Endodermal cell (in vitro differentiated cells): ENCODE measurements at regions not wholly inside any gene's neighbourhood (a gene's known extent, or its start where the extent isn't known, plus 50 kb on each side); places are given as distances from the start of the nearest gene placed in this dataset.

Experiments used
- DNase-seq: peaks from one replicate; pipeline ENCODE4 v3.0.0-alpha.2; 2017
- H3K27ac ChIP-seq: 2 replicates; pipeline ENCODE4 v1.5.1; 2013; ENCODE audit warnings: mild to moderate bottlenecking, low read depth, low read length, moderate library complexity
- H3K27me3 ChIP-seq: 2 replicates; pipeline ENCODE4 v1.6.1; 2013; ENCODE audit warnings: mild to moderate bottlenecking, low read length, moderate library complexity; ENCODE audit not compliant: insufficient read depth, control insufficient read depth, poor library complexity, severe bottlenecking
- H3K36me3 ChIP-seq: 2 replicates; pipeline ENCODE4 v1.7.0; 2013; ENCODE audit warnings: mild to moderate bottlenecking, low read length, moderate library complexity; ENCODE audit not compliant: control insufficient read depth, insufficient read depth
- H3K4me1 ChIP-seq: one replicate; pipeline ENCODE4 v1.7.0; 2013; ENCODE audit warnings: low read length; ENCODE audit not compliant: control insufficient read depth, insufficient read depth
- H3K4me3 ChIP-seq: 2 replicates; pipeline ENCODE4 v1.5.1; 2013; ENCODE audit warnings: mild to moderate bottlenecking, low read length, moderate library complexity
- H3K9ac ChIP-seq: 2 replicates; pipeline ENCODE4 v1.6.1; 2013; ENCODE audit warnings: mild to moderate bottlenecking, low read length, moderate library complexity; ENCODE audit not compliant: poor library complexity, severe bottlenecking; ENCODE audit errors: extremely low read depth
- H3K9me3 ChIP-seq: 2 replicates; pipeline ENCODE4 v1.6.1; 2013; ENCODE audit warnings: mild to moderate bottlenecking, low read length, moderate library complexity; ENCODE audit not compliant: control insufficient read depth
- H3K27ac Mint-ChIP-seq: 2 replicates; pipeline ENCODE4 v1.8.0; 2020; ENCODE audit warnings: mixed read lengths
- H3K27me3 Mint-ChIP-seq: 2 replicates; pipeline ENCODE4 v1.8.0; 2021; ENCODE audit warnings: mild to moderate bottlenecking, mixed read lengths; ENCODE audit not compliant: insufficient read depth
- H3K36me3 Mint-ChIP-seq: 2 replicates; pipeline ENCODE4 v1.8.0; 2020; ENCODE audit warnings: low read depth, mixed read lengths
- H3K4me1 Mint-ChIP-seq: 2 replicates; pipeline ENCODE4 v1.8.0; 2020; ENCODE audit warnings: mixed read lengths
- H3K4me3 Mint-ChIP-seq: 2 replicates; pipeline ENCODE4 v1.8.0; 2020; ENCODE audit warnings: mild to moderate bottlenecking, moderate library complexity, mixed read lengths
- H3K9me3 Mint-ChIP-seq: 2 replicates; pipeline ENCODE4 v1.8.0; 2020; ENCODE audit warnings: mild to moderate bottlenecking, mixed read lengths
- CTCF ChIP-seq: fragments of 200-600 bp; sonication (generic); conservative IDR thresholded peaks from 2 replicates; pipeline ENCODE4 v1.5.0; 2021; ENCODE audit warnings: antibody characterized with exemption, mild to moderate bottlenecking
- WGBS, 2 experiments: methylation state at CpG; one replicate each; pipeline versions ENCODE4 v1.1.5 to v1.1.7; 2013; ENCODE audit warnings: missing lambda C conversion rate in 2 of 2, mixed read lengths in 1 of 2; ENCODE audit not compliant: insufficient coverage in 1 of 2, insufficient read length in 1 of 2; 5-methylcytosine and 5-hydroxymethylcytosine counted together

DNA sequence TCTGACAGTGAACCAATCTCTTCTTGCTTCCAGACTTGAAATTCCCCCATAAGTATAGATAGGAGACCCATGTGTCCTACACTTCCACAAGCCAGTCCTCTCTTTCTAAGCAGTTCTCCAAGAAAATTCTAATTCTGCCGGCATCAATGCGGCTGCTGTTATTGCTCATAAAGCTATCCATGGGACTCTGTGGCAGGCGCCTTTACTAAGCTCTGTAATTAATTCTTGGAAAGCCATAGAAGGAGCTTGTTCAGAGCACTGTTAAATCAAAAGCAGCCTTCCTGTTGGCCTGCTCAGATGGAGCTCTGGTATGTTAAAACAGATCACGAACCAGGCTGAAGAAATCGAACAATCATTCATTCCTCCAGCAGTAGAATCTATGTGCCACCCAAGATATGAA, 244.3 kb upstream of the NFE2L3 start:
- TF ChIP-seq CTCF: no peak
- Histone ChIP-seq H3K4me1 (no peaks in the 10 kb centered on the region), H3K36me3 (no peaks in the 10 kb centered on the region), H3K9me3 (no peaks in the 10 kb centered on the region), H3K4me3 (no peak overlapping the region), H3K27me3 (no peaks in the 10 kb centered on the region), H3K9ac (no peak overlapping the region), H3K27ac (no peak overlapping the region)
- WGBS, 2 experiments: 95 to 97% methylated on average over 5 of the region's 5 CpGs
- Mint-ChIP-seq H3K36me3 (no peaks in the 10 kb centered on the region), H3K27ac (no peak overlapping the region), H3K27me3 (no peaks in the 10 kb centered on the region), H3K4me1 (peaks cover 13% of the 10 kb centered on the region), H3K9me3 (no peaks in the 10 kb centered on the region), H3K4me3 (no peak overlapping the region)
- DNase-seq: no peak

DNA sequence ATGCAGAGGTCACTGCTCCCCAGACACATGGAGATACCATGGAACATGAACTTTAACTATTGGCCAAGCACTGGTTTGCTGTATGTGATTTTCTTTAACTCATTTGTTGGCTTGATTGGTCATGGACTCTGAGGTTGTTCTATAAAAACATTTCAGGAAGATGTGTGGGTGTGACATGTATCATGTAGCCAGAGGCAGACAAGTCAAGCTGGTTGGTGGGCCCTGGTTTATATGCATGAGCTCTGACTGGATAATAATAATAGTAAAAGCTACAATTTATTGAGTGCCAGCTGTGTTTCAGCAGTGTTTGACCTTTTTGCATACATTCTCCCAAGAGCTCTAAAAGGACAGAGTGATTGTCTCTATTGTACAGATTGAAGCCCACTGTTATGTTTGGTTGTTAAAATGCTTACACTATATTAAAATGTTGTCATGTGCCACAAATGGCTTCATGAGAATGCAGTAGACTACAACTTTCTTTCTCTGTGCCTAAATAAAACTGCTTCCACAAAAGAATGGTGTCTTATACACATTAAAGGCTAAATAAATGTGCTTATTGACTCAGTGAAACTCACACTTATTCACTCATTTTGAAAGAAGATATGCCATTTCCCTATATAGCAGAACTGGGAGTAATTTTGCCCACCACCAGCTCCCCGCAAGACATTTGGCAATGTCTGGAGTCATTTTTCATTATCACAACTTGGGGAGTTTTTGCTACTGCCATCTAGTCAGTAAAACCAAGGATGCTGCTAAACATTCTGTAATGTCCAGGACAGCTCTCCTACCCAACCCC, 243.6 kb upstream of the NFE2L3 start:
- no peak for DNase-seq
- Mint-ChIP-seq H3K27me3 (no peaks in the 10 kb centered on the region), H3K36me3 (no peaks in the 10 kb centered on the region), H3K4me1 (peaks cover 13% of the 10 kb centered on the region), H3K4me3 (no peak overlapping the region), H3K27ac (no peak overlapping the region), H3K9me3 (no peaks in the 10 kb centered on the region)
- no peaks in the 10 kb centered on the region for H3K27me3 ChIP-seq
- 89 to 93% methylated on average over 1 of the region's 1 CpG for WGBS, 2 experiments
- no peak overlapping the region for H3K4me3 ChIP-seq
- no peaks in the 10 kb centered on the region for H3K36me3 ChIP-seq
- H3K4me1 ChIP-seq: no peaks in the 10 kb centered on the region
- no peak overlapping the region for H3K9ac ChIP-seq
- no peak for TF ChIP-seq CTCF
- H3K9me3 ChIP-seq: no peaks in the 10 kb centered on the region
- H3K27ac ChIP-seq: no peak overlapping the region

DNA sequence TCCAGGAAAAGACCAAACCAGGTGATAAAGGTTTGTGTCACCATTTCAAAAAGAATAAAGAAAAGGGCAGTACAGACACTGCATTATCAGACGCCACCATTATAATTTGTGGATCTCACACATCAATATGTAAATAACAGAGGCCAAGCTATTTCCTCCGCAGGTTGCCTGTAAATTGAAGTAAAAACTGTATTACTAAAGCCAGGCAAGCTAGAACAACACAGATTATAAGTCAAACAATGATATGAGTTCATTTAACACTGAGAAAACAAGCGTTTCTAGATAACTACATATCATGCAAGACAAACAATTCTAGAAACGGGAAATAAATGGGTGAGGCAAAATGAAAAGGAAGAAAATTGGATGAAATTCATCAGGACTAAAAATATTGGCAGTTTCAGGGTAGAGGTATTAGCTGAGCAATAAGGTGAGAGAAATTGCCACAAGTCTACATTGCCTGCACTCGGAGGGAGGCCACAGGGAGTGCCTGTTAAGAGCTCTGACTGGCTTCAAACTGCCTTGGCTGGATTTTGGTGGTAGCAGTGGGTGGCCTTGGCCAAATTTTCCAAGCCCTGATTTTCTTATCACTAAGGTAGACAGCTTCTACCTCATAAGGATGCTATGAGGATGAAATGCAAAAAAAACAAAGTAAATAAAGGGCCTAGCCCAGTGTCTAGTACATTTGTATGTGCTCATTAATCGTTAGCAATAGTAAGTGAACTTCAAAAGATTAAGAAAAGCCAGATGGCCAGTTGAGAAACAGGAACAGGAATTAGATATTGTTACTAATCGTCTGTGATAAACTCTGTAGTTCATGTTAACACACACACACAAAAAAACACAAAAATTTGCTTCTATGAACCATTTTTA, 240.0 kb upstream of the NFE2L3 start:
- Mint-ChIP-seq H3K27me3 (peaks cover 5% of the 10 kb centered on the region), H3K27ac (no peak overlapping the region), H3K4me1 (peaks cover 13% of the 10 kb centered on the region), H3K9me3 (no peaks in the 10 kb centered on the region), H3K36me3 (no peaks in the 10 kb centered on the region), H3K4me3 (no peak overlapping the region)
- no peak for TF ChIP-seq CTCF
- no peaks in the 10 kb centered on the region for H3K4me1 ChIP-seq
- H3K9me3 ChIP-seq: no peaks in the 10 kb centered on the region
- H3K36me3 ChIP-seq: no peaks in the 10 kb centered on the region
- H3K4me3 ChIP-seq: no peak overlapping the region
- no peaks in the 10 kb centered on the region for H3K27me3 ChIP-seq
- no peak for DNase-seq
- no peak overlapping the region for H3K27ac ChIP-seq
- 86 to 87% methylated on average over 3 to 7 of the region's 7 CpGs for WGBS, 2 experiments
- no peak overlapping the region for H3K9ac ChIP-seq
